ENCODE measurements at regions not wholly inside any gene's neighbourhood (a gene's known extent, or its start where the extent isn't known, plus 50 kb on each side); places are given as distances from the start of the nearest gene placed in this dataset.

GRCh38 chr14:29111554-29111953 lies 345.0 kb downstream of the FOXG1 start:
- Mint-ChIP-seq H3K27me3 (ENCODE audit: low read depth in 3 of 3) (no peaks in the 10 kb centered on the region), H3K4me1 (no peaks in the 10 kb centered on the region), H3K27ac (no peak overlapping the region), H3K9me3 (peaks cover 0 to 3% (median 2%) of the 10 kb centered on the region in 7 donors), H3K36me3 (no peaks in the 10 kb centered on the region), H3K4me3 (no peak overlapping the region)
- Histone ChIP-seq H3K9me3 (replicated peaks in 1 of 2; ENCODE audit: control insufficient read depth in 1 of 2, insufficient read depth in 1 of 2, low read length in 2 of 2) (no peaks in the 10 kb centered on the region), H3K36me3 (replicated peaks in 1 of 2; ENCODE audit: control insufficient read depth in 1 of 2, insufficient read depth in 2 of 2, low read length in 2 of 2) (no peaks in the 10 kb centered on the region), H3K4me1 (ENCODE audit: control insufficient read depth in 1 of 2, insufficient read depth in 2 of 2, low read length in 2 of 2) (no peaks in the 10 kb centered on the region), H3K9ac (ENCODE audit: insufficient read depth, low read length, poor library complexity, severe bottlenecking) (no peak overlapping the region), H3K27me3 (ENCODE audit: control insufficient read depth in 2 of 2, insufficient read depth in 2 of 2, low read length in 2 of 2) (no peaks in the 10 kb centered on the region), H3K4me3 (replicated peaks in 1 of 3; ENCODE audit: low read depth in 2 of 3, low read length in 3 of 3) (no peak overlapping the region), H3K27ac (ENCODE audit: low read depth in 1 of 2, low read length in 2 of 2) (no peak overlapping the region), H2AFZ (ENCODE audit: insufficient read depth, low read depth, low read length, poor library complexity, severe bottlenecking) (no peak overlapping the region), H4K20me1 (ENCODE audit: insufficient read depth, low read length) (no peaks in the 10 kb centered on the region), H3K4me2 (replicated peaks; ENCODE audit: extremely low read depth, low read length, poor library complexity, severe bottlenecking) (no peak overlapping the region), H3K79me2 (ENCODE audit: insufficient read depth, low read length) (no peaks in the 10 kb centered on the region)
- intact Hi-C loops (cut with micrococcal nuclease): no loop called here
- no peak for TF ChIP-seq CTCF (IDR thresholded peaks at IDR 0.05)
- DNase-seq: no peak
- 89% methylated on average over 3 of the region's 3 CpGs for WGBS (ENCODE audit: insufficient coverage)

- Histone ChIP-seq H3K4me3 (replicated peaks in 1 of 3; ENCODE audit: low read depth in 2 of 3, low read length in 3 of 3) (no peak overlapping the region), H3K36me3 (replicated peaks in 1 of 2; ENCODE audit: control insufficient read depth in 1 of 2, insufficient read depth in 2 of 2, low read length in 2 of 2) (no peaks in the 10 kb centered on the region), H3K9me3 (replicated peaks in 1 of 2; ENCODE audit: control insufficient read depth in 1 of 2, insufficient read depth in 1 of 2, low read length in 2 of 2) (no peaks in the 10 kb centered on the region), H3K27ac (ENCODE audit: low read depth in 1 of 2, low read length in 2 of 2) (no peak overlapping the region), H3K4me2 (replicated peaks; ENCODE audit: extremely low read depth, low read length, poor library complexity, severe bottlenecking) (no peak overlapping the region), H3K27me3 (ENCODE audit: control insufficient read depth in 2 of 2, insufficient read depth in 2 of 2, low read length in 2 of 2) (no peaks in the 10 kb centered on the region), H3K9ac (ENCODE audit: insufficient read depth, low read length, poor library complexity, severe bottlenecking) (no peak overlapping the region), H3K4me1 (ENCODE audit: control insufficient read depth in 1 of 2, insufficient read depth in 2 of 2, low read length in 2 of 2) (no peaks in the 10 kb centered on the region), H4K20me1 (ENCODE audit: insufficient read depth, low read length) (no peaks in the 10 kb centered on the region), H2AFZ (ENCODE audit: insufficient read depth, low read depth, low read length, poor library complexity, severe bottlenecking) (no peak overlapping the region), H3K79me2 (ENCODE audit: insufficient read depth, low read length) (no peaks in the 10 kb centered on the region)
- no peak for DNase-seq
- intact Hi-C loops (cut with micrococcal nuclease): no loop called here
- peaks cover 0 to 7% (median 3%) of the 10 kb centered on the region in 7 donors for H3K9me3 Mint-ChIP-seq
- no CpG with 5 or more reads among the region's 1 CpG for WGBS (ENCODE audit: insufficient coverage)
- TF ChIP-seq CTCF (IDR thresholded peaks at IDR 0.05): no peak
- H3K4me1 Mint-ChIP-seq: no peaks in the 10 kb centered on the region
- no peak overlapping the region for H3K4me3 Mint-ChIP-seq
- no peaks in the 10 kb centered on the region for H3K27me3 Mint-ChIP-seq (ENCODE audit: low read depth in 3 of 3)
- H3K27ac Mint-ChIP-seq: no peak overlapping the region
- H3K36me3 Mint-ChIP-seq: no peaks in the 10 kb centered on the region
Measured at GRCh38 chr14:29123017-29123416, 356.4 kb downstream of the FOXG1 start.
